IMR-90 (cell line): ENCODE measurements at regions not wholly inside any gene's neighbourhood (a gene's known extent, or its start where the extent isn't known, plus 50 kb on each side); places are given as distances from the start of the nearest gene placed in this dataset.

Source experiments
- ATAC-seq: fragments of 200-7000 bp; cut with Tn5 transposase; 2 replicates; pipeline ENCODE4 v1.9.1; 2020; ENCODE audit warnings: low read depth, mild to moderate bottlenecking, moderate library complexity
- BruUV-seq: library from RNA; stranded (reverse); fragments of 400-500 nt; replicated peaks from 2 replicates; lab custom pipeline; 2021; lab: Mats Ljungman, UMichigan
- CTCF ChIA-PET: fragments of 300-600 bp; formaldehyde crosslinking; extraction: SDS; loops from one replicate; lab custom pipeline; 2021; ENCODE audit warnings: antibody characterized with exemption; lab: Yijun Ruan, JAX
- POLR2A ChIA-PET: fragments of 300-600 bp; sonication (Branson Sonifier 250); formaldehyde crosslinking; loops from one replicate; lab custom pipeline; 2022; ENCODE audit warnings: antibody characterized with exemption; ENCODE audit not compliant: unreplicated experiment; lab: Charles Lee
- DNase-seq: peaks from one replicate; pipeline ENCODE4 v3.0.0; 2013
- H2AFZ ChIP-seq: replicated peaks from 2 replicates; pipeline ENCODE3; 2013; ENCODE audit warnings: low read length, mild to moderate bottlenecking; ENCODE audit not compliant: poor library complexity
- H2AK5ac ChIP-seq: 2 replicates; pipeline ENCODE4 v1.6.1; 2013; ENCODE audit warnings: low read depth, low read length, inconsistent platforms
- H2AK9ac ChIP-seq: replicated peaks from 2 replicates; pipeline ENCODE3; 2013; ENCODE audit warnings: mild to moderate bottlenecking, low read depth, low read length, moderate library complexity; ENCODE audit not compliant: poor library complexity
- H2BK120ac ChIP-seq: 2 replicates; pipeline ENCODE4 v1.6.1; 2013; ENCODE audit warnings: low read depth, low read length, inconsistent platforms
- H2BK15ac ChIP-seq: 3 replicates; pipeline ENCODE4 v1.6.1; 2013; ENCODE audit warnings: low read depth, low read length, inconsistent platforms
- H2BK20ac ChIP-seq: 2 replicates; pipeline ENCODE4 v1.6.1; 2013; ENCODE audit warnings: low read depth, mild to moderate bottlenecking, inconsistent platforms, low read length, moderate library complexity
- H2BK5ac ChIP-seq: 2 replicates; pipeline ENCODE4 v1.6.1; 2013; ENCODE audit warnings: mild to moderate bottlenecking, low read depth, low read length, inconsistent platforms; ENCODE audit not compliant: poor library complexity, severe bottlenecking
- H3K14ac ChIP-seq: replicated peaks from 2 replicates; pipeline ENCODE4 v1.6.1; 2013; ENCODE audit warnings: low read depth, low read length, inconsistent platforms
- H3K18ac ChIP-seq: 2 replicates; pipeline ENCODE4 v1.6.1; 2013; ENCODE audit warnings: low read depth, low read length, control low read depth
- H3K23ac ChIP-seq: 2 replicates; pipeline ENCODE4 v1.6.1; 2013; ENCODE audit warnings: low read depth, low read length, inconsistent platforms
- H3K27ac ChIP-seq: 2 replicates; pipeline ENCODE4 v1.5.1; 2013; ENCODE audit warnings: mild to moderate bottlenecking, control low read depth, low read length; ENCODE audit not compliant: insufficient read depth
- H3K27me3 ChIP-seq: 2 replicates; pipeline ENCODE4 v1.6.1; 2013; ENCODE audit warnings: low read length; ENCODE audit not compliant: control insufficient read depth, insufficient read depth
- H3K36me3 ChIP-seq: 2 replicates; pipeline ENCODE4 v1.6.1; 2013; ENCODE audit warnings: low read length, mixed read lengths; ENCODE audit not compliant: control insufficient read depth, insufficient read depth
- H3K4ac ChIP-seq: 2 replicates; pipeline ENCODE4 v1.6.1; 2013; ENCODE audit warnings: low read depth, low read length, inconsistent platforms
- H3K4me1 ChIP-seq: 2 replicates; pipeline ENCODE4 v1.6.1; 2013; ENCODE audit warnings: low read length, mixed read lengths; ENCODE audit not compliant: control insufficient read depth, insufficient read depth
- H3K4me2 ChIP-seq: 2 replicates; pipeline ENCODE4 v1.6.1; 2013; ENCODE audit warnings: low read depth, mild to moderate bottlenecking, control low read depth, low read length, moderate library complexity
- H3K4me3 ChIP-seq: 2 replicates; pipeline ENCODE4 v1.5.1; 2013; ENCODE audit warnings: low read depth, mild to moderate bottlenecking, control low read depth, low read length, moderate library complexity; ENCODE audit not compliant: insufficient read depth
- H3K56ac ChIP-seq: 2 replicates; pipeline ENCODE4 v1.6.1; 2013; ENCODE audit warnings: low read length, inconsistent platforms; ENCODE audit not compliant: insufficient read depth; ENCODE audit errors: extremely low read depth
- H3K79me1 ChIP-seq, 2 experiments: 2 replicates each; pipeline ENCODE4 v1.6.1; 2013; ENCODE audit warnings: low read length in 2 of 2, inconsistent platforms in 1 of 2, low read depth in 1 of 2
- H3K9ac ChIP-seq: 2 replicates; pipeline ENCODE4 v1.6.1; 2013; ENCODE audit warnings: low read depth, low read length, control low read depth
- H3K9me1 ChIP-seq: 2 replicates; pipeline ENCODE4 v1.6.1; 2013; ENCODE audit warnings: low read length, inconsistent platforms; ENCODE audit not compliant: insufficient read depth
- H3K9me3 ChIP-seq: 2 replicates; pipeline ENCODE4 v1.6.1; 2013; ENCODE audit warnings: low read length; ENCODE audit not compliant: control insufficient read depth, insufficient read depth
- H4K20me1 ChIP-seq: 2 replicates; pipeline ENCODE4 v1.6.1; 2013; ENCODE audit warnings: low read length, inconsistent platforms; ENCODE audit not compliant: insufficient read depth
- H4K5ac ChIP-seq: 2 replicates; pipeline ENCODE4 v1.6.1; 2013; ENCODE audit warnings: mild to moderate bottlenecking, low read depth, low read length, control low read depth
- H4K8ac ChIP-seq, 2 experiments: 2 replicates each; pipeline ENCODE4 v1.6.1; 2013; ENCODE audit warnings: low read depth in 2 of 2, low read length in 2 of 2, control low read depth in 1 of 2, inconsistent platforms in 1 of 2
- H4K91ac ChIP-seq: 2 replicates; pipeline ENCODE4 v1.6.1; 2013; ENCODE audit warnings: low read depth, low read length, inconsistent platforms; ENCODE audit not compliant: insufficient read depth
- CEBPB ChIP-seq: IDR thresholded peaks from 2 replicates; pipeline ENCODE4 v1.6.1; 2012; ENCODE audit warnings: low read depth, low read length, improper control_type of control experiment
- MAFK ChIP-seq: IDR thresholded peaks from 2 replicates; pipeline ENCODE4 v1.6.1; 2012; ENCODE audit warnings: low read depth, low read length, improper control_type of control experiment
- POLR2A ChIP-seq: IDR thresholded peaks from 2 replicates; pipeline ENCODE4 v1.6.1; 2012; ENCODE audit warnings: mild to moderate bottlenecking, low read depth, low read length
- RCOR1 ChIP-seq: IDR thresholded peaks from 2 replicates; pipeline ENCODE4 v1.6.1; 2012; ENCODE audit warnings: mild to moderate bottlenecking, low read length, improper control_type of control experiment; ENCODE audit not compliant: insufficient replicate concordance
- SMC3 ChIP-seq: fragments of 150-350 bp; IDR thresholded peaks from 2 replicates; pipeline ENCODE4 v1.6.1; 2016; ENCODE audit warnings: low read depth, mild to moderate bottlenecking, antibody characterized with exemption, low read length, moderate library complexity
- WGBS, 2 experiments: methylation state at CpG; one replicate each; pipeline versions ENCODE4 v1.1.5 to v1.1.7; 2013; ENCODE audit warnings: missing lambda C conversion rate in 2 of 2; ENCODE audit not compliant: insufficient read length in 1 of 2; ENCODE audit errors: extremely low coverage in 2 of 2; 5-methylcytosine and 5-hydroxymethylcytosine counted together
- dilution Hi-C: fragments of 300-500 bp; cut with HindIII; formaldehyde crosslinking; loops from one replicate; pipeline ENCODE4 v1.14.3; 2018; ENCODE audit warnings: low sequenced_read_pairs; ENCODE audit not compliant: unreplicated experiment
- in situ Hi-C: fragments of 300-500 bp; cut with MboI; formaldehyde crosslinking; loops from 3 replicates; pipeline ENCODE4 v1.14.3; 2019; ENCODE audit warnings: low sequenced_read_pairs, inconsistent platforms, mixed read lengths
- intact Hi-C: fragments of 100-400 bp; cut with micrococcal nuclease; formaldehyde crosslinking; loops from 2 replicates; pipeline ENCODE4 v1.10.0; 2022
- TF ChIP-seq, protein P1 (sequence below): conservative IDR thresholded peaks from 2 replicates; pipeline ENCODE4 v1.5.1; 2012; ENCODE audit warnings: mild to moderate bottlenecking, low read depth, low read length, improper control_type of control experiment
- TF ChIP-seq, protein P2 (sequence below): fragments of 150-350 bp; IDR thresholded peaks from 2 replicates; pipeline ENCODE4 v1.6.1; 2017; ENCODE audit warnings: mild to moderate bottlenecking, antibody characterized with exemption, low read length, low read depth
- TF ChIP-seq, protein P3 (sequence below): fragments of 150-350 bp; IDR thresholded peaks from 2 replicates; pipeline ENCODE4 v1.6.1; 2016; ENCODE audit warnings: low read depth, mild to moderate bottlenecking, low read length, moderate library complexity, borderline replicate concordance

DNA sequence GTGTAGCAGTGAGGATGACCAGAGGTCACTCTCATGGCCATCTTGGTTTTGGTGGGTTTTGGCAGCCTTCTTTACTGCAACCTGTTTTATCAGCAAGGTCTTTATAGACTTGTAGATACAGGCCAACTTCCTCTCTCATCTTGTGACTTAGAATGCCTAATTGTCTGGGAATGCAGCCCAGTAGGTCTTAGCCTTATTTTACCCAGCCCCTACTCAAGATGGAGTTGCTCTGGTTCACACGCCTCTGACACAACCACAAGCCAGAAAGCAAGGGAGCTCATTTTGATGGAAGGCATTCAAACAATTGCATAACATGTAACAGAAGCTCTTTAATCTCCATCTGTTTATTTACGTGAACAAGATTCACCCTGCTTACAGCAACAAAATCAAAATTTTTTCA is 492.0 kb upstream of the SULF2 start:
- H2BK15ac ChIP-seq, result no peak overlapping the region
- intact Hi-C loops, result no loop called here
- in situ Hi-C loops, result loop anchor here (25.0 kb wide), 1 partner anchor 635 kb away; the partner anchor contains the start of gene ARFGEF2
- no CpG with 5 or more reads among the region's 2 CpGs for WGBS, 2 experiments
- H3K27ac ChIP-seq, result no peak overlapping the region
- ChIA-PET POLR2A (no interaction called here), CTCF (no interaction called here)
- no peaks in the 10 kb centered on the region for H3K79me1 ChIP-seq
- H3K36me3 ChIP-seq, result no peaks in the 10 kb centered on the region
- no TSS peak for BruUV-seq
- no peak overlapping the region for H3K4me2 ChIP-seq
- no peak overlapping the region for H2BK120ac ChIP-seq
- DNase-seq, result no peak
- no peak overlapping the region for H2BK20ac ChIP-seq
- dilution Hi-C loops, result no loop called here
- no peaks in the 10 kb centered on the region for H3K4me1 ChIP-seq
- no peak for ATAC-seq
- H3K4me3 ChIP-seq, result no peak overlapping the region
- H3K9ac ChIP-seq, result no peak overlapping the region
- H3K4ac ChIP-seq, result no peak overlapping the region
- TF ChIP-seq, protein P1, sequence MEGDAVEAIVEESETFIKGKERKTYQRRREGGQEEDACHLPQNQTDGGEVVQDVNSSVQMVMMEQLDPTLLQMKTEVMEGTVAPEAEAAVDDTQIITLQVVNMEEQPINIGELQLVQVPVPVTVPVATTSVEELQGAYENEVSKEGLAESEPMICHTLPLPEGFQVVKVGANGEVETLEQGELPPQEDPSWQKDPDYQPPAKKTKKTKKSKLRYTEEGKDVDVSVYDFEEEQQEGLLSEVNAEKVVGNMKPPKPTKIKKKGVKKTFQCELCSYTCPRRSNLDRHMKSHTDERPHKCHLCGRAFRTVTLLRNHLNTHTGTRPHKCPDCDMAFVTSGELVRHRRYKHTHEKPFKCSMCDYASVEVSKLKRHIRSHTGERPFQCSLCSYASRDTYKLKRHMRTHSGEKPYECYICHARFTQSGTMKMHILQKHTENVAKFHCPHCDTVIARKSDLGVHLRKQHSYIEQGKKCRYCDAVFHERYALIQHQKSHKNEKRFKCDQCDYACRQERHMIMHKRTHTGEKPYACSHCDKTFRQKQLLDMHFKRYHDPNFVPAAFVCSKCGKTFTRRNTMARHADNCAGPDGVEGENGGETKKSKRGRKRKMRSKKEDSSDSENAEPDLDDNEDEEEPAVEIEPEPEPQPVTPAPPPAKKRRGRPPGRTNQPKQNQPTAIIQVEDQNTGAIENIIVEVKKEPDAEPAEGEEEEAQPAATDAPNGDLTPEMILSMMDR, result no peak
- no peak for TF ChIP-seq CEBPB
- TF ChIP-seq MAFK, result no peak
- TF ChIP-seq RCOR1, result no peak
- no peak for TF ChIP-seq POLR2A
- TF ChIP-seq SMC3, result no peak
- TF ChIP-seq, protein P2, sequence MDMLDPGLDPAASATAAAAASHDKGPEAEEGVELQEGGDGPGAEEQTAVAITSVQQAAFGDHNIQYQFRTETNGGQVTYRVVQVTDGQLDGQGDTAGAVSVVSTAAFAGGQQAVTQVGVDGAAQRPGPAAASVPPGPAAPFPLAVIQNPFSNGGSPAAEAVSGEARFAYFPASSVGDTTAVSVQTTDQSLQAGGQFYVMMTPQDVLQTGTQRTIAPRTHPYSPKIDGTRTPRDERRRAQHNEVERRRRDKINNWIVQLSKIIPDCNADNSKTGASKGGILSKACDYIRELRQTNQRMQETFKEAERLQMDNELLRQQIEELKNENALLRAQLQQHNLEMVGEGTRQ, result no peak
- TF ChIP-seq, protein P3, sequence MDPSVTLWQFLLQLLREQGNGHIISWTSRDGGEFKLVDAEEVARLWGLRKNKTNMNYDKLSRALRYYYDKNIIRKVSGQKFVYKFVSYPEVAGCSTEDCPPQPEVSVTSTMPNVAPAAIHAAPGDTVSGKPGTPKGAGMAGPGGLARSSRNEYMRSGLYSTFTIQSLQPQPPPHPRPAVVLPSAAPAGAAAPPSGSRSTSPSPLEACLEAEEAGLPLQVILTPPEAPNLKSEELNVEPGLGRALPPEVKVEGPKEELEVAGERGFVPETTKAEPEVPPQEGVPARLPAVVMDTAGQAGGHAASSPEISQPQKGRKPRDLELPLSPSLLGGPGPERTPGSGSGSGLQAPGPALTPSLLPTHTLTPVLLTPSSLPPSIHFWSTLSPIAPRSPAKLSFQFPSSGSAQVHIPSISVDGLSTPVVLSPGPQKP, result no peak
- H2AFZ ChIP-seq, result no peak overlapping the region
- no peak overlapping the region for H2AK9ac ChIP-seq
- no peaks in the 10 kb centered on the region for H4K20me1 ChIP-seq
- H3K18ac ChIP-seq, result no peak overlapping the region
- no peak overlapping the region for H3K56ac ChIP-seq
- peaks cover 7% of the 10 kb centered on the region for H3K27me3 ChIP-seq
- no peak overlapping the region for H4K8ac ChIP-seq
- no peak overlapping the region for H2BK5ac ChIP-seq
- no peak overlapping the region for H3K14ac ChIP-seq
- H4K5ac ChIP-seq, result no peak overlapping the region
- H4K91ac ChIP-seq, result no peak overlapping the region
- H2AK5ac ChIP-seq, result no peak overlapping the region
- no peaks in the 10 kb centered on the region for H3K9me1 ChIP-seq
- no peak overlapping the region for H3K23ac ChIP-seq
- no peaks in the 10 kb centered on the region for H3K9me3 ChIP-seq
